HCT116 (cell line): ENCODE measurements at regions not wholly inside any gene's neighbourhood (a gene's known extent, or its start where the extent isn't known, plus 50 kb on each side); places are given as distances from the start of the nearest gene placed in this dataset.

ENCODE experiments used
- ATAC-seq: fragments of 200-7000 bp; cut with Tn5 transposase; 2 replicates; pipeline ENCODE4 v1.9.1; 2020; ENCODE audit warnings: mild to moderate bottlenecking, moderate library complexity
- BruUV-seq: library from RNA; stranded (reverse); fragments of 400-500 nt; replicated peaks from 2 replicates; lab custom pipeline; 2021; lab: Mats Ljungman, UMichigan
- CTCF ChIA-PET: fragments of 300-600 bp; sonication (Branson Sonifier 250); formaldehyde crosslinking; loops from one replicate; lab custom pipeline; 2021; ENCODE audit warnings: antibody characterized with exemption; lab: Charles Lee
- POLR2A ChIA-PET: fragments of 300-600, 350-600 bp; sonication (Branson Sonifier 250); formaldehyde crosslinking; loops from one replicate; lab custom pipeline; 2021; ENCODE audit warnings: antibody characterized with exemption; lab: Charles Lee
- RAD21 ChIA-PET, 2 experiments: fragments of 300-600 bp; sonication (Branson Sonifier 250); formaldehyde crosslinking; loops; one replicate each; lab custom pipeline; 2023; ENCODE audit warnings: low total read pairs in 2 of 2; ENCODE audit not compliant: uncharacterized antibody in 2 of 2, unreplicated experiment in 2 of 2, low non-redundant PET in 1 of 2; lab: Charles Lee
- DNase-seq: peaks from one replicate; pipeline ENCODE4 v3.0.0-alpha.2; 2010; ENCODE audit warnings: low read depth, low spot score
- H2AFZ ChIP-seq: fragments of 200-600 bp; shearing (Covaris generic), sonication (generic); 2 replicates; pipeline ENCODE4 v1.6.1; 2017; ENCODE audit warnings: low read depth, mixed run types, mixed read lengths, antibody characterized with exemption, low read length; ENCODE audit not compliant: poor library complexity, severe bottlenecking
- H3K27ac ChIP-seq: 2 replicates; pipeline ENCODE4 v1.5.1; 2012; ENCODE audit warnings: low read depth, low read length
- H3K27me3 ChIP-seq: fragments of 200-600 bp; sonication (generic); 2 replicates; pipeline ENCODE4 v1.6.1; 2016; ENCODE audit warnings: mixed run types, low read length, mixed read lengths; ENCODE audit not compliant: insufficient read depth
- H3K36me3 ChIP-seq, 2 experiments: fragments of 200-500 bp in 1 of 2; fragments of 200-600 bp in 1 of 2; sonication (Bioruptor generic) in 1 of 2; sonication (generic) in 1 of 2; 2 replicates each; pipeline versions ENCODE4 v1.5.1 to v1.6.1; 2014 to 2016; ENCODE audit warnings: low read length in 2 of 2, inconsistent platforms in 1 of 2, mixed read lengths in 1 of 2, mixed run types in 1 of 2; ENCODE audit not compliant: insufficient read depth in 2 of 2, control insufficient read depth in 1 of 2
- H3K4me1 ChIP-seq, 2 experiments: fragments of 200-600 bp in 1 of 2; sonication (generic) in 1 of 2; 2 replicates each; pipeline versions ENCODE4 v1.5.1 to v1.6.1; 2012 to 2017; ENCODE audit warnings: low read length in 2 of 2, inconsistent platforms in 1 of 2, mild to moderate bottlenecking in 1 of 2, mixed read lengths in 1 of 2, mixed run types in 1 of 2, moderate library complexity in 1 of 2; ENCODE audit not compliant: insufficient read depth in 2 of 2, control insufficient read depth in 1 of 2
- H3K4me2 ChIP-seq: fragments of 200-600 bp; sonication (generic); 2 replicates; pipeline ENCODE4 v1.6.1; 2017; ENCODE audit warnings: mixed run types, low read length, mixed read lengths
- H3K4me3 ChIP-seq, 2 experiments: fragments of 200-600 bp in 1 of 2; sonication (generic) in 1 of 2; replicated peaks in 1 of 2; 2 replicates each; pipeline ENCODE4 v1.5.1; 2011 to 2016; ENCODE audit warnings: low read length in 2 of 2, control low read depth in 1 of 2, low read depth in 1 of 2, mild to moderate bottlenecking in 1 of 2, mixed read lengths in 1 of 2, mixed run types in 1 of 2
- H3K79me2 ChIP-seq: fragments of 200-600 bp; sonication (generic); 2 replicates; pipeline ENCODE4 v1.6.1; 2017; ENCODE audit warnings: mild to moderate bottlenecking, mixed run types, low read length, moderate library complexity, mixed read lengths; ENCODE audit not compliant: insufficient read depth
- H3K9ac ChIP-seq: fragments of 200-600 bp; sonication (generic); 2 replicates; pipeline ENCODE4 v1.6.1; 2016; ENCODE audit warnings: low read length, mixed read lengths
- H3K9me2 ChIP-seq: fragments of 200-600 bp; sonication (generic), shearing (Covaris generic); 2 replicates; pipeline ENCODE4 v1.6.1; 2017; ENCODE audit warnings: mixed run types, mild to moderate bottlenecking, moderate library complexity; ENCODE audit not compliant: insufficient read depth
- H3K9me3 ChIP-seq, 2 experiments: fragments of 200-500 bp in 1 of 2; fragments of 200-600 bp in 1 of 2; sonication (Bioruptor generic) in 1 of 2; sonication (generic) in 1 of 2; 2 replicates each; pipeline ENCODE4 v1.6.1; 2014 to 2017; ENCODE audit warnings: low read length in 2 of 2, mixed read lengths in 2 of 2, inconsistent platforms in 1 of 2, low read depth in 1 of 2, mild to moderate bottlenecking in 1 of 2, mixed run types in 1 of 2, moderate library complexity in 1 of 2; ENCODE audit not compliant: control insufficient read depth in 1 of 2, insufficient read depth in 1 of 2
- H4K20me1 ChIP-seq: fragments of 200-600 bp; sonication (generic), shearing (Covaris generic); 2 replicates; pipeline ENCODE4 v1.6.1; 2017; ENCODE audit warnings: mixed run types, mild to moderate bottlenecking, moderate library complexity; ENCODE audit not compliant: insufficient read depth
- CBX3 ChIP-seq: IDR thresholded peaks from 2 replicates; pipeline ENCODE4 v1.6.1; 2012; ENCODE audit warnings: low read depth
- EGR1 ChIP-seq: IDR thresholded peaks from 2 replicates; pipeline ENCODE4 v1.6.1; 2012; ENCODE audit warnings: low read depth
- EZH2 ChIP-seq: fragments of 200-600 bp; sonication (generic); IDR thresholded peaks from 2 replicates; pipeline ENCODE4 v1.6.1; 2017; ENCODE audit warnings: antibody characterized with exemption, mixed run types
- EZH2phosphoT487 ChIP-seq: fragments of 200-600 bp; IDR thresholded peaks from 2 replicates; pipeline ENCODE4 v1.6.1; 2018; ENCODE audit warnings: antibody characterized with exemption, borderline replicate concordance
- FOSL1 ChIP-seq: IDR thresholded peaks from 2 replicates; pipeline ENCODE4 v1.6.1; 2012; ENCODE audit warnings: low read depth
- JUND ChIP-seq: IDR thresholded peaks from 2 replicates; pipeline ENCODE4 v1.6.1; 2012
- POLR2A ChIP-seq: IDR thresholded peaks from 2 replicates; pipeline ENCODE4 v1.7.0; 2011; ENCODE audit warnings: borderline replicate concordance; ENCODE audit not compliant: insufficient read depth, insufficient read length; ENCODE audit errors: extremely low read depth
- SIN3A ChIP-seq: IDR thresholded peaks from 2 replicates; pipeline ENCODE4 v1.6.1; 2012; ENCODE audit warnings: low read depth
- SRF ChIP-seq: IDR thresholded peaks from 2 replicates; pipeline ENCODE4 v1.6.1; 2012; ENCODE audit warnings: low read depth
- TCF7L2 ChIP-seq: IDR thresholded peaks from 2 replicates; pipeline ENCODE4 v1.7.0; 2011; ENCODE audit warnings: borderline replicate concordance, inconsistent platforms; ENCODE audit not compliant: insufficient read depth, insufficient read length; ENCODE audit errors: extremely low read depth
- ZFX ChIP-seq: fragments of 450-650 bp; IDR thresholded peaks from 2 replicates; pipeline ENCODE4 v1.6.1; 2017
- intact Hi-C: fragments of 100-400 bp; cut with micrococcal nuclease; formaldehyde crosslinking; loops from 2 replicates; pipeline ENCODE4 v1.10.0; 2022
- TF ChIP-seq, protein P1 (sequence below): IDR thresholded peaks from 2 replicates; pipeline ENCODE4 v1.6.1; 2011; ENCODE audit warnings: mild to moderate bottlenecking, low read length, moderate library complexity; ENCODE audit not compliant: insufficient replicate concordance; ENCODE audit errors: extremely low read depth

DNA sequence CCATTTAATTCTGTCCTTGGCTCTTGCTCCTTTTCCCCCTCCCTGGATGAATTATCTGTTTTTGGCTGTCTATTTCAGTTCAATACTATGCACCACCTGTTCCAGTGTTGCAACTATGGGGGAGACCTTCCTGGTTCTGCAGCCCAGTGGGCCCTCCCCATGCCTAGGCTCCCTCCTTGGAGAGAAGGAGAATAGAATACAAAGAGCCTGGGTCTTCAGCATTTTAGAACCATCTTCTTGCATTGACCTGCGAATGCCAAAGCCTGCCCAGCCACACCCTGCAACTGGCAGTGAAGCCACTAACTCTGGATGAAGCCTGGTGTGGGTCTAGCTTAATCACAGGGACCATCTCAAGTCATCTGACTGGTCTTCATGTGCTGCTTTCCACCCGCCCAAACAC, 207.1 kb downstream of the HERPUD2 start:
- Histone ChIP-seq H3K9me3 (no peaks in the 10 kb centered on the region), H3K9me2 (no peaks in the 10 kb centered on the region), H3K27ac (no peak overlapping the region), H3K27me3 (no peaks in the 10 kb centered on the region), H3K4me3 (no peak overlapping the region), H3K9ac (no peak overlapping the region), H3K36me3 (no peaks in the 10 kb centered on the region), H4K20me1 (no peaks in the 10 kb centered on the region), H3K4me1 (no peaks in the 10 kb centered on the region), H3K79me2 (no peaks in the 10 kb centered on the region), H2AFZ (no peak overlapping the region), H3K4me2 (no peak overlapping the region)
- POLR2A ChIA-PET, result no interaction called here
- TF ChIP-seq SIN3A (no peak), FOSL1 (no peak), POLR2A (no peak), TCF7L2 (no peak), SRF (no peak), ZFX (no peak), JUND (no peak), EZH2 (no peak)
- CTCF ChIA-PET, result no interaction called here
- RAD21 ChIA-PET, result no interaction called here
- no TSS peak for BruUV-seq
- DNase-seq (no peak), ATAC-seq (no peak)
- intact Hi-C loops, result no loop called here

DNA sequence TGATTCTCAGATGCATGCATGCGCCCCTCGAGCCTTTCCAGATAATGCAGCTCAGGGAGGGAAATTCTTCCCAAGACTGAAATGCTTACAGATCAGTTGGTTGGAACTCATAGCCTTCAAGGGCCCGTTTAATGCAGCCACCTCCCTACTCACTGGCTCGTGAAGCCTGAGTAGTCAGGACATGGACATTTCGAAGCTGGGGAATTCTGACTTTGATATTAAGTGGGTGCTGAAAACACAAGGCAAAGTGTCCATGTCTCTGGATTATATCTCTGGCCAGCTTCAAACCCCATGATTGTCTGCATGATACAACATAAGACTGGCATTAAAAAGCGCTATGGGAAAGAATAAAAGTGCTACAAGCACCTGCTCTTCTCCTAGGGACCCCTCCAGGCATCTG, 207.5 kb downstream of the HERPUD2 start:
- no peaks in the 10 kb centered on the region for H3K4me1 ChIP-seq
- ATAC-seq, result no peak
- H3K9ac ChIP-seq, result no peak overlapping the region
- intact Hi-C loops, result no loop called here
- RAD21 ChIA-PET, result no interaction called here
- H4K20me1 ChIP-seq, result no peaks in the 10 kb centered on the region
- H3K27ac ChIP-seq, result no peak overlapping the region
- no peaks in the 10 kb centered on the region for H3K36me3 ChIP-seq
- no peak for DNase-seq
- no peak overlapping the region for H2AFZ ChIP-seq
- H3K4me2 ChIP-seq, result no peak overlapping the region
- no peaks in the 10 kb centered on the region for H3K27me3 ChIP-seq
- TF ChIP-seq, protein P1, sequence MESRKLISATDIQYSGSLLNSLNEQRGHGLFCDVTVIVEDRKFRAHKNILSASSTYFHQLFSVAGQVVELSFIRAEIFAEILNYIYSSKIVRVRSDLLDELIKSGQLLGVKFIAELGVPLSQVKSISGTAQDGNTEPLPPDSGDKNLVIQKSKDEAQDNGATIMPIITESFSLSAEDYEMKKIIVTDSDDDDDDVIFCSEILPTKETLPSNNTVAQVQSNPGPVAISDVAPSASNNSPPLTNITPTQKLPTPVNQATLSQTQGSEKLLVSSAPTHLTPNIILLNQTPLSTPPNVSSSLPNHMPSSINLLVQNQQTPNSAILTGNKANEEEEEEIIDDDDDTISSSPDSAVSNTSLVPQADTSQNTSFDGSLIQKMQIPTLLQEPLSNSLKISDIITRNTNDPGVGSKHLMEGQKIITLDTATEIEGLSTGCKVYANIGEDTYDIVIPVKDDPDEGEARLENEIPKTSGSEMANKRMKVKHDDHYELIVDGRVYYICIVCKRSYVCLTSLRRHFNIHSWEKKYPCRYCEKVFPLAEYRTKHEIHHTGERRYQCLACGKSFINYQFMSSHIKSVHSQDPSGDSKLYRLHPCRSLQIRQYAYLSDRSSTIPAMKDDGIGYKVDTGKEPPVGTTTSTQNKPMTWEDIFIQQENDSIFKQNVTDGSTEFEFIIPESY, result no peak
- TF ChIP-seq EZH2phosphoT487 (no peak), EZH2 (no peak), TCF7L2 (no peak), POLR2A (no peak), JUND (no peak), CBX3 (no peak), EGR1 (no peak)
- BruUV-seq, result no TSS peak
- CTCF ChIA-PET, result no interaction called here
- no peaks in the 10 kb centered on the region for H3K9me3 ChIP-seq
- H3K79me2 ChIP-seq, result no peaks in the 10 kb centered on the region
- POLR2A ChIA-PET, result no interaction called here
- H3K9me2 ChIP-seq, result no peaks in the 10 kb centered on the region
- no peak overlapping the region for H3K4me3 ChIP-seq
